ENCODE measurements at regions not wholly inside any gene's neighbourhood (a gene's known extent, or its start where the extent isn't known, plus 50 kb on each side); places are given as distances from the start of the nearest gene placed in this dataset.

DNA sequence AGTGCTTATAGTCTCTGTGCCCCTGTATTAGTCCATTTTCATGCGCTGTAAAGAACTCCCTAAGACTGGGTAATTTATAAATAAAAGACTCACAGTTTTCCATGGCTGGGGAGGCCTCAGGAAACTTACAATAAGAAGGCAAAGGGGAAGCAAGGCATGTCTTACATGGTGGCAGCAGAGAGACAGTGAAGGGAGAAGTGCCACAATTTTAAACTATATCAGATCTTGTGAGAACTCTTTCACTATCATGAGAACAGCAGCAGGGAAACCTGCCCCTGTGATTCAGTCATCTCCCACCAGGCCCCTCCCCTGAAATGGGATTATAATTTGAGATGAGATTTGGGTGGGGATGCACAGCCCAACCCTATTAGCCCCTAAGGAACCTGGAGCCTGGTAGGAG is 243.2 kb downstream of the EDEM1 start:
- no peak overlapping the region for H3K4me3 Mint-ChIP-seq
- no peak for ATAC-seq
- H3K27me3 Mint-ChIP-seq: peaks cover 3% of the 10 kb centered on the region
- H3K36me3 Mint-ChIP-seq: no peaks in the 10 kb centered on the region
- CTCF ChIA-PET: no interaction called here
- H3K9me3 Mint-ChIP-seq (ENCODE audit: low read depth): no peaks in the 10 kb centered on the region
- no peaks in the 10 kb centered on the region for H3K4me1 Mint-ChIP-seq
- DNase-seq: no peak
- H3K27ac Mint-ChIP-seq: no peak overlapping the region

GRCh38 chr3:5431146-5431545 is 243.6 kb downstream of the EDEM1 start:
- H3K9me3 Mint-ChIP-seq (ENCODE audit: low read depth): no peaks in the 10 kb centered on the region
- peaks cover 3% of the 10 kb centered on the region for H3K27me3 Mint-ChIP-seq
- no peak for ATAC-seq
- H3K36me3 Mint-ChIP-seq: no peaks in the 10 kb centered on the region
- CTCF ChIA-PET: no interaction called here
- H3K27ac Mint-ChIP-seq: no peak overlapping the region
- no peaks in the 10 kb centered on the region for H3K4me1 Mint-ChIP-seq
- no peak for DNase-seq
- no peak overlapping the region for H3K4me3 Mint-ChIP-seq

DNA sequence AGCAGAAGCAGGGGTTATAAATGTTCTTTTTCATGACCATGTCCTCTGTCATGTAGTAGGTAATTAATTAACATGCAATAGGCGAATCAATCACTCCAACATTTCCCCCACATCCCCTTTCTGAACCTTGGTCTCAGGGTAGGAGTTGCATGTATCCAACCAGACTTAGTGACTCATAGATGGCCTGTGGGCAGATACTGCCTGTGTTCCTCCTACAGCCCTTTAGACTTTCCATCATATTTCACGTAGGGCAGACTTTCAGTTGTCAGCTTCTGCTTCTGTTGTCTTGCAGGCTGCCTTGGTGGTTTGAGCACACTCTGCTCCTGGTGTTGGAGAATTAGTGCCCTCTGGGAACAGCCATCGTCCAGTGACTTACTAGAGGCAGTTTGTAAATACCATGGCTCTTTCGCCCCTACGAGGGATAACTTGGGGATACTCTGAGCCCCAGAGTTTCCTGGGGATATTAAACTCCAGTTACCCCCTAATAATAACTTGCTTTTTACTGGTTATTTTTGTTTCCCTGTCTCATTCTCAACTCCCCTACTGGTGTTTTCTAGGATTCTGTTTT is 244.4 kb downstream of the EDEM1 start:
- ATAC-seq: no peak
- Mint-ChIP-seq H3K4me3 (no peak overlapping the region), H3K36me3 (no peaks in the 10 kb centered on the region), H3K9me3 (ENCODE audit: low read depth) (no peaks in the 10 kb centered on the region), H3K27ac (no peak overlapping the region), H3K4me1 (no peaks in the 10 kb centered on the region), H3K27me3 (peaks cover 3% of the 10 kb centered on the region)
- DNase-seq: no peak
- CTCF ChIA-PET: no interaction called here

DNA sequence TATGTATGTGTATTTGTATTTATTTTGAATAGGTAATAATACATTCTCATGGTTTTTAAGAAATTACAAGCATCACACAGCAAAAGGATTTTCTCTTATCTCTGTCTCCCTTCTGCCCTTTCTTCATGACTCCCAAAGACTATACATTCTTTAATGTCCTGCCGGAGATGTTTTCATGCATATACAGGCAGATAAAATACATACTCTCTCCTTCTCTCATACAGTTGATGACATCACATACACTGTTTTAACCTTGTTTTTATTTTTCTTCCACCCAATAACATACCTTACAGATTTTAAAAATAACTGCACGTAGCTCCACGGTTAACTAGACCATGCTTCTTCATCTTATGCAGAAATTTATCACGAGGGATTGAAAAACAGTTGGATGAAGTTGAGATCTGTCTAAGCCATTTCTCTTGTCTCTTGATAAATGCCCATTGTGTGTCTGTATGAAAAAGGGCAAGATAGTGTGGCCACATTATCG is 249.8 kb downstream of the EDEM1 start:
- Mint-ChIP-seq H3K4me3 (no peak overlapping the region), H3K9me3 (ENCODE audit: low read depth) (no peaks in the 10 kb centered on the region), H3K27me3 (peaks cover 9% of the 10 kb centered on the region), H3K4me1 (no peaks in the 10 kb centered on the region), H3K27ac (no peak overlapping the region), H3K36me3 (no peaks in the 10 kb centered on the region)
- ATAC-seq (no peak), DNase-seq (no peak)
- CTCF ChIA-PET: no interaction called here

GRCh38 chr3:5437783-5438323 is 250.3 kb downstream of the EDEM1 start:
- peaks cover 9% of the 10 kb centered on the region for H3K27me3 Mint-ChIP-seq
- H3K9me3 Mint-ChIP-seq (ENCODE audit: low read depth): no peaks in the 10 kb centered on the region
- CTCF ChIA-PET: no interaction called here
- no peak overlapping the region for H3K27ac Mint-ChIP-seq
- H3K4me3 Mint-ChIP-seq: no peak overlapping the region
- ATAC-seq: no peak
- H3K36me3 Mint-ChIP-seq: no peaks in the 10 kb centered on the region
- no peaks in the 10 kb centered on the region for H3K4me1 Mint-ChIP-seq
- no peak for DNase-seq

DNA sequence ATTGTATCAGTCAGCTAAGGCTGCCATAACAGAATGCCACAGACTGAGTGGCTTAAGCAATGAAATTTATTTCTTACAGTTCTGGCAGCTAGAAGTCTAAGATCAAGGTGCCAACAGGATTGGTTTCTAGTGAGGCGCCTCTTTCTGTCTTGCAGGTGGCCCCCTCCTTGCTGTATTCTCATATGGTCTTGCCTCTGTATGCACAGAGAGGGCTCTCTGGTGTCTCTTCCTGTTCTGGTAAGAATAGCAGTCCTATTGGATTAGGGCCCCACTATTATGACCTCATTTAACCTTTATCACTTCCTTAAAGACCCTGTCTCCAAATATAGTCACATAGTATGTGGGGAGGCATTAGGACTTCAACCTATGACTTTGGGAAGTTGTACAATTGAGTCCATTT is 253.9 kb downstream of the EDEM1 start:
- no peaks in the 10 kb centered on the region for H3K9me3 Mint-ChIP-seq (ENCODE audit: low read depth)
- no peaks in the 10 kb centered on the region for H3K4me1 Mint-ChIP-seq
- peaks cover 9% of the 10 kb centered on the region for H3K27me3 Mint-ChIP-seq
- H3K36me3 Mint-ChIP-seq: no peaks in the 10 kb centered on the region
- CTCF ChIA-PET: no interaction called here
- H3K4me3 Mint-ChIP-seq: no peak overlapping the region
- no peak overlapping the region for H3K27ac Mint-ChIP-seq
- ATAC-seq (no peak), DNase-seq (no peak)

- H3K4me3 Mint-ChIP-seq: no peak overlapping the region
- no peaks in the 10 kb centered on the region for H3K36me3 Mint-ChIP-seq
- CTCF ChIA-PET: no interaction called here
- H3K27ac Mint-ChIP-seq: no peak overlapping the region
- no peaks in the 10 kb centered on the region for H3K4me1 Mint-ChIP-seq
- no peak for ATAC-seq
- H3K9me3 Mint-ChIP-seq (ENCODE audit: low read depth): no peaks in the 10 kb centered on the region
- H3K27me3 Mint-ChIP-seq: peaks cover 8% of the 10 kb centered on the region
- no peak for DNase-seq
Measured at GRCh38 chr3:5442106-5442785, 254.7 kb downstream of the EDEM1 start.

DNA sequence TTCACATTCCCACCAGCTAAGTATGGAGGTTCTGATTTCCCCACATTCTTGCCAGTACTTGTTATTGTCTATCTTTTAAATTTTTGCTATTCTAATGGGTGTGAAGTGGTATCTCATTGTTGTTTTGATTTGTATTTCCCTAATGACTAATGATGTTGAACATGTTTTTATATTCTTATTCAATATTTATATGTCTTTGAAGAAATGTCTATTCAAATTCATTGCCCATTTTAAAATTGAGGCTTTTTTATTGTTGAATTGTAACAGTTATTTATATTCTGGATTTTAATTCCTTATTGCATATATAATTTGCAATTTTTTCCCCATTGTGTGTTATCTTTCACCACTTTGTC is 255.3 kb downstream of the EDEM1 start:
- no peak for ATAC-seq
- Mint-ChIP-seq H3K27ac (no peak overlapping the region), H3K4me1 (no peaks in the 10 kb centered on the region), H3K9me3 (ENCODE audit: low read depth) (no peaks in the 10 kb centered on the region), H3K4me3 (no peak overlapping the region), H3K36me3 (no peaks in the 10 kb centered on the region), H3K27me3 (peaks cover 5% of the 10 kb centered on the region)
- CTCF ChIA-PET: no interaction called here
- no peak for DNase-seq

GRCh38 chr3:5444253-5444652 is 256.7 kb downstream of the EDEM1 start:
- Mint-ChIP-seq H3K9me3 (ENCODE audit: low read depth) (no peaks in the 10 kb centered on the region), H3K27me3 (peaks cover 3% of the 10 kb centered on the region), H3K4me3 (no peak overlapping the region), H3K36me3 (no peaks in the 10 kb centered on the region), H3K27ac (no peak overlapping the region), H3K4me1 (no peaks in the 10 kb centered on the region)
- CTCF ChIA-PET: interaction anchor here (1.5 kb wide), 1 partner anchor 17 kb away, joined by 4 read pairs; no protein-coding TSS in a partner anchor
- DNase-seq (no peak), ATAC-seq (no peak)

GRCh38 chr3:5445676-5446201 is 258.2 kb downstream of the EDEM1 start:
- Mint-ChIP-seq H3K27ac (no peak overlapping the region), H3K27me3 (peaks cover 5% of the 10 kb centered on the region), H3K9me3 (ENCODE audit: low read depth) (no peaks in the 10 kb centered on the region), H3K4me1 (no peaks in the 10 kb centered on the region), H3K4me3 (no peak overlapping the region), H3K36me3 (no peaks in the 10 kb centered on the region)
- DNase-seq: no peak
- ATAC-seq: no peak
- CTCF ChIA-PET: no interaction called here

GRCh38 chr3:5448246-5448645 is 260.7 kb downstream of the EDEM1 start:
- CTCF ChIA-PET: interaction anchor here (1.0 kb wide), 1 partner anchor 22 kb away, joined by 3 read pairs; no protein-coding TSS in a partner anchor
- no peak overlapping the region for H3K27ac Mint-ChIP-seq

DNA sequence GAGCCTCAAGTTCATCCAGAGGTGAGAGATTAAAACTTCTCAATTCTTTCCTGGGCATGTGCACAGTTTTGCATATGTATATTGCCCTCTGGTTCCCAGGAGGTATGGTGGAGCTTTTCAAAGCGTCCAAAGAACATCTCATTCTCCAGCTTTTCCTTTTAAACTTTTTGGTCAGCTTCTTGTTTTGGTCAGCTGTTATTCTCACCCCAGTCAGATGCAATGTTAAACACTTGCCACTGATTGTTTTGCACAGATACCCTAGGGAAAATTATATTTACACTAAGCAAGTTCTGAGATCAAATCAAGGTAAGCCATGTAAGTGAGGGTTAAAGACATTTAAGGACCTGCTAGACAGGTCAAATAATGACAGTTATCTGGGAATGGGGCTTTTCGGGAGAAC is 261.3 kb downstream of the EDEM1 start:
- H3K9me3 Mint-ChIP-seq (ENCODE audit: low read depth): no peaks in the 10 kb centered on the region
- H3K4me3 Mint-ChIP-seq: no peak overlapping the region
- H3K4me1 Mint-ChIP-seq: no peaks in the 10 kb centered on the region
- ATAC-seq (no peak), DNase-seq (no peak)
- CTCF ChIA-PET: interaction anchor here (0.6 to 1.0 kb wide), 2 partner anchors 23 to 149 kb away, joined by 3 to 4 read pairs; no protein-coding TSS in a partner anchor
- peaks cover 2% of the 10 kb centered on the region for H3K27me3 Mint-ChIP-seq
- no peaks in the 10 kb centered on the region for H3K36me3 Mint-ChIP-seq
- no peak overlapping the region for H3K27ac Mint-ChIP-seq

More at GRCh38 chr3:5448246-5448645, 260.7 kb downstream of the EDEM1 start:
- Mint-ChIP-seq H3K9me3 (ENCODE audit: low read depth) (no peaks in the 10 kb centered on the region), H3K4me1 (no peaks in the 10 kb centered on the region), H3K4me3 (no peak overlapping the region), H3K27me3 (peaks cover 2% of the 10 kb centered on the region), H3K36me3 (no peaks in the 10 kb centered on the region)
- DNase-seq: no peak
- ATAC-seq: no peak

DNA sequence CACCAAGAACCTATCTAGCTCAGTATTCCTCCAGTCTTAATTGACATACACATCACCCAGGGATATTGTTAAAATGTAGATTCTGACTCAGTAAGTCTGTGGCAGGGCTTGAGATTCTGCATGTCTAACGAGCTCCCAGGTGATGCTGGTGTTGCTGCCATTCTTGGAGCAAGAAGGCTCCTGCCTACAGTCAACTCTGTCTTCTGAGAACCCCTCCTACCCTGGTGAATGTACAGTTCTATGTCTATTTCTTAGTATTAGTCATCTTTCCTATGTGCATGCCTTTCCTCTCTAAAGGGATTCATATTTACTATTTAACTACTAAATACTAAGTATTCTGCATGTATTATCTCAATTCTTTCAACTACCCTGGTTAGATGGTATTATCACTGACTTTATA is 268.7 kb downstream of the EDEM1 start:
- Mint-ChIP-seq H3K36me3 (no peaks in the 10 kb centered on the region), H3K9me3 (ENCODE audit: low read depth) (no peaks in the 10 kb centered on the region), H3K27ac (no peak overlapping the region), H3K4me3 (no peak overlapping the region), H3K4me1 (no peaks in the 10 kb centered on the region), H3K27me3 (no peaks in the 10 kb centered on the region)
- ATAC-seq: no peak
- no peak for DNase-seq
- CTCF ChIA-PET: interaction anchor here (0.5 kb wide), 1 partner anchor 425 kb away, joined by 3 read pairs; no protein-coding TSS in a partner anchor

DNA sequence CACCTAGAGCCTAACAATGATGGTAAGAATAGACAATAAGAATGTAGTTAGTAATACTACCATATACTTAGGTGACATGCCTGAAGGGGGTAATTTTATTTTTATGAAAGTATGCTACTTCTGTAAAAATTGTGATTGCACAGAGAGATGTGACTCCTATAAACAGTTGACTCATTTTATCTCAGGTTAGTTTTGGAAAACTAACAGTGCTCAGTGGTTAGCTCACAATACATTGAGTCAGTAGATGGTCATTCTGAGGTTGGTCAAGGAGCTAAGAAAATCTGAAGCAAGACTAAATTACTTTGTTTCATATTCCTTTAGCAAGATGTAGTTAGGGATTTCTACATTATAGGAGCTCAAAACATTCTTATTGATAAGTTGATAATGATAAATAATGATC is 271.0 kb downstream of the EDEM1 start:
- DNase-seq: no peak
- no peak for ATAC-seq
- H3K4me1 Mint-ChIP-seq: no peaks in the 10 kb centered on the region
- H3K27ac Mint-ChIP-seq: no peak overlapping the region
- no peaks in the 10 kb centered on the region for H3K36me3 Mint-ChIP-seq
- H3K27me3 Mint-ChIP-seq: no peaks in the 10 kb centered on the region
- no peaks in the 10 kb centered on the region for H3K9me3 Mint-ChIP-seq (ENCODE audit: low read depth)
- no peak overlapping the region for H3K4me3 Mint-ChIP-seq
- CTCF ChIA-PET: no interaction called here

Measured in activated CD8-positive, alpha-beta memory T cell treated with anti-CD3 and anti-CD28 coated beads, Interleukin-2, amount 10 ng/mL, durations not matched to agents 7 days and 5 days (primary cell).